ENCODE measurements at regions not wholly inside any gene's neighbourhood (a gene's known extent, or its start where the extent isn't known, plus 50 kb on each side); places are given as distances from the start of the nearest gene placed in this dataset.

DNA sequence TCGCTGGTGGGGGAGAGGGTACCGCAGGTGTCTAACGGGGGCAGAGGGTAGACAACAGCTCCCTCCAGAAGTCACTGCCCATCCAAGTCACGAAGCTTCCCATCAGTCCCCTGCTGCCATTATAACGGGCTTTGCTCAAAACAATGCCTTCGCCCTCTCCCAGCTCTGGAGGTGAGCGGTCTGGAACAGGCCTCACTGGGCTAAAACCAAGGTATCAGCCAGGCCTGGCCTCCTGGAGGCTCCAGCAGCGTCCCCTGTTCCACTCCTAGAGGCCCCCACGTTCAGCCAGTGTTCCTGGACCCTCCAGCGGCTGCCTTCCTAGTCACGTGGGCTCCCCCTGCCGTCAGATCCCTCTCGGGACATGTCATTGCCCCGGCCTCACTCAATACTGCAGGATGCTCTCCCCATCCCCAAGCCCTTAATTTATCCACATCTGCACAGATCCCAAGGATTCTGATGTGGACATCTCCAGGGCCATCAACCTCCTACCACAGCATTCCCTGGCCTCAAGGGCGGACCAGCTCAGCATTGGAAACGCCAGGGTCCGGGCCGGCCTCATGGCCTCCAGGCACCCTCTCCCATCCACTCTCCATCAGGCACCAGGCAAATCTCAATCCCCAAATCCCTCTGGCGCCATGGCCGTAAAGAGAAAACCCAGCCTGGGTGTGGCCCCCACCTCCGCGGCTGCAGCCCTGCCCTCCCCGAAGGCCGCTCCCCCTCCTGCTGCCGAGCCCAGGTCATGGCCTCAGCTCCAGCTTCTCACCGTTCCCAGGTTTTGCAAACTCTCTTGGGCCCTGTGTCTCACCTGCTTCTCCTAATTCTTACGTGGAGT lies 104.1 kb upstream of the FAM20C start:
- DNase-seq (ENCODE audit: low spot score) (peak; percentile 71), ATAC-seq (peak; percentile 83)
- Histone ChIP-seq H3K4me3 (no peak overlapping the region), H3K4me1 (ENCODE audit: insufficient read depth) (peaks cover 13% of the 10 kb centered on the region), H3K9me2 (ENCODE audit: insufficient read depth) (no peaks in the 10 kb centered on the region), H4K20me1 (replicated peaks; ENCODE audit: insufficient read depth) (no peaks in the 10 kb centered on the region), H2AFZ (no peak overlapping the region), H3F3A (replicated peaks; ENCODE audit: low read depth) (peaks cover 12% of the 10 kb centered on the region; the same call in 1 of the 2 replicates), H3K4me2 (no peak overlapping the region), H3K27me3 (ENCODE audit: insufficient read depth) (no peaks in the 10 kb centered on the region), H3K36me3 (ENCODE audit: insufficient read depth) (no peaks in the 10 kb centered on the region), H3K27ac (ENCODE audit: low read depth) (no peak overlapping the region), H3K79me2 (replicated peaks; ENCODE audit: insufficient read depth) (peaks cover 17% of the 10 kb centered on the region; the same call in 1 of the 2 replicates)
- Mint-ChIP-seq H3K27me3 (ENCODE audit: insufficient read depth, low read depth, poor library complexity) (peaks cover 9% of the 10 kb centered on the region), H3K9me3 (peaks cover 2% of the 10 kb centered on the region; the same call in 1 of the 3 replicates), H3K4me1 (peaks cover 44% of the 10 kb centered on the region), H3K36me3 (ENCODE audit: low read depth) (peaks cover 7% of the 10 kb centered on the region), H3K27ac (no peak overlapping the region; the same call in 1 of the 2 replicates), H3K4me3 (no peak overlapping the region)
- TF ChIP-seq, protein P1, sequence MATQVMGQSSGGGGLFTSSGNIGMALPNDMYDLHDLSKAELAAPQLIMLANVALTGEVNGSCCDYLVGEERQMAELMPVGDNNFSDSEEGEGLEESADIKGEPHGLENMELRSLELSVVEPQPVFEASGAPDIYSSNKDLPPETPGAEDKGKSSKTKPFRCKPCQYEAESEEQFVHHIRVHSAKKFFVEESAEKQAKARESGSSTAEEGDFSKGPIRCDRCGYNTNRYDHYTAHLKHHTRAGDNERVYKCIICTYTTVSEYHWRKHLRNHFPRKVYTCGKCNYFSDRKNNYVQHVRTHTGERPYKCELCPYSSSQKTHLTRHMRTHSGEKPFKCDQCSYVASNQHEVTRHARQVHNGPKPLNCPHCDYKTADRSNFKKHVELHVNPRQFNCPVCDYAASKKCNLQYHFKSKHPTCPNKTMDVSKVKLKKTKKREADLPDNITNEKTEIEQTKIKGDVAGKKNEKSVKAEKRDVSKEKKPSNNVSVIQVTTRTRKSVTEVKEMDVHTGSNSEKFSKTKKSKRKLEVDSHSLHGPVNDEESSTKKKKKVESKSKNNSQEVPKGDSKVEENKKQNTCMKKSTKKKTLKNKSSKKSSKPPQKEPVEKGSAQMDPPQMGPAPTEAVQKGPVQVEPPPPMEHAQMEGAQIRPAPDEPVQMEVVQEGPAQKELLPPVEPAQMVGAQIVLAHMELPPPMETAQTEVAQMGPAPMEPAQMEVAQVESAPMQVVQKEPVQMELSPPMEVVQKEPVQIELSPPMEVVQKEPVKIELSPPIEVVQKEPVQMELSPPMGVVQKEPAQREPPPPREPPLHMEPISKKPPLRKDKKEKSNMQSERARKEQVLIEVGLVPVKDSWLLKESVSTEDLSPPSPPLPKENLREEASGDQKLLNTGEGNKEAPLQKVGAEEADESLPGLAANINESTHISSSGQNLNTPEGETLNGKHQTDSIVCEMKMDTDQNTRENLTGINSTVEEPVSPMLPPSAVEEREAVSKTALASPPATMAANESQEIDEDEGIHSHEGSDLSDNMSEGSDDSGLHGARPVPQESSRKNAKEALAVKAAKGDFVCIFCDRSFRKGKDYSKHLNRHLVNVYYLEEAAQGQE (IDR thresholded peaks at IDR 0.05; ENCODE audit: unreplicated experiment) = no peak
- TF ChIP-seq, protein P2, sequence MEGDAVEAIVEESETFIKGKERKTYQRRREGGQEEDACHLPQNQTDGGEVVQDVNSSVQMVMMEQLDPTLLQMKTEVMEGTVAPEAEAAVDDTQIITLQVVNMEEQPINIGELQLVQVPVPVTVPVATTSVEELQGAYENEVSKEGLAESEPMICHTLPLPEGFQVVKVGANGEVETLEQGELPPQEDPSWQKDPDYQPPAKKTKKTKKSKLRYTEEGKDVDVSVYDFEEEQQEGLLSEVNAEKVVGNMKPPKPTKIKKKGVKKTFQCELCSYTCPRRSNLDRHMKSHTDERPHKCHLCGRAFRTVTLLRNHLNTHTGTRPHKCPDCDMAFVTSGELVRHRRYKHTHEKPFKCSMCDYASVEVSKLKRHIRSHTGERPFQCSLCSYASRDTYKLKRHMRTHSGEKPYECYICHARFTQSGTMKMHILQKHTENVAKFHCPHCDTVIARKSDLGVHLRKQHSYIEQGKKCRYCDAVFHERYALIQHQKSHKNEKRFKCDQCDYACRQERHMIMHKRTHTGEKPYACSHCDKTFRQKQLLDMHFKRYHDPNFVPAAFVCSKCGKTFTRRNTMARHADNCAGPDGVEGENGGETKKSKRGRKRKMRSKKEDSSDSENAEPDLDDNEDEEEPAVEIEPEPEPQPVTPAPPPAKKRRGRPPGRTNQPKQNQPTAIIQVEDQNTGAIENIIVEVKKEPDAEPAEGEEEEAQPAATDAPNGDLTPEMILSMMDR (conservative IDR thresholded peaks at IDR 0.05; ENCODE audit: low read depth in 2 of 2) = peak; percentile 50 to 75

DNA sequence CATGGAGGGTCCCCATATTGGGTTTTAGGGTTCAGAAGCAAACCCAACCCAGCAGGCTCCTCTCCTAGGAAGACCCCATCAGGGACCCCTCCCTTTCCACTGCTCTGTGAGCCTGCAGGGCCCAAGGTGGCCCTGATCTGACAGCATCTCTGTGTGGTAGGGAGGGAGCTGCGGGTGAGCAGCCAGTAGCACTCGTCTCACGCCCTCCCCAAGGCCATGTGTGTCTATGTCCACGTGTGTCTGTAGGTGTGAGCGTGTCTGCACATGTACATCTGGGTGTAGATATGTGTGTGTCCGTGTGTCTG lies 103.5 kb upstream of the FAM20C start:
- Mint-ChIP-seq H3K27ac (no peak overlapping the region; the same call in 1 of the 2 replicates), H3K36me3 (ENCODE audit: low read depth) (peaks cover 8% of the 10 kb centered on the region), H3K4me1 (peaks cover 49% of the 10 kb centered on the region), H3K9me3 (peaks cover 4% of the 10 kb centered on the region; the same call in 1 of the 3 replicates), H3K27me3 (ENCODE audit: insufficient read depth, low read depth, poor library complexity) (peaks cover 9% of the 10 kb centered on the region), H3K4me3 (no peak overlapping the region)
- Histone ChIP-seq H3K36me3 (ENCODE audit: insufficient read depth) (no peaks in the 10 kb centered on the region), H3K27ac (ENCODE audit: low read depth) (no peak overlapping the region), H3K9me2 (ENCODE audit: insufficient read depth) (no peaks in the 10 kb centered on the region), H4K20me1 (replicated peaks; ENCODE audit: insufficient read depth) (no peaks in the 10 kb centered on the region), H3K4me3 (no peak overlapping the region), H3F3A (replicated peaks; ENCODE audit: low read depth) (peaks cover 12% of the 10 kb centered on the region; the same call in 1 of the 2 replicates), H2AFZ (no peak overlapping the region), H3K27me3 (ENCODE audit: insufficient read depth) (no peaks in the 10 kb centered on the region), H3K79me2 (replicated peaks; ENCODE audit: insufficient read depth) (peaks cover 19% of the 10 kb centered on the region; the same call in 1 of the 2 replicates), H3K4me2 (no peak overlapping the region), H3K4me1 (ENCODE audit: insufficient read depth) (peaks cover 15% of the 10 kb centered on the region)
- ATAC-seq = no peak
- no peak for DNase-seq (ENCODE audit: low spot score)
- TF ChIP-seq POLR2AphosphoS5 (IDR thresholded peaks at IDR 0.05; ENCODE audit: low read depth) (no peak), JUNB (IDR thresholded peaks at IDR 0.05; ENCODE audit: unreplicated experiment) (no peak), EZH2 (IDR thresholded peaks at IDR 0.05; ENCODE audit: low read depth, unreplicated experiment) (no peak), STAT1 (IDR thresholded peaks at IDR 0.05; ENCODE audit: unreplicated experiment) (no peak), ZNF114 (CRISPR knock-in tag; IDR thresholded peaks at IDR 0.05) (no peak), EZH2phosphoT487 (IDR thresholded peaks at IDR 0.05; ENCODE audit: unreplicated experiment) (no peak)
- TF ChIP-seq, protein P1 (IDR thresholded peaks at IDR 0.05; ENCODE audit: unreplicated experiment) = no peak

Measured in GM23338 (cell line).